Sigmoid colon (tissue), 4 donors: ENCODE measurements at regions not wholly inside any gene's neighbourhood (a gene's known extent, or its start where the extent isn't known, plus 50 kb on each side); places are given as distances from the start of the nearest gene placed in this dataset.

Experiments used
- POLR2A ChIP-seq, 2 donors: fragments of 450-650 bp; IDR thresholded peaks; one replicate each; pipeline ENCODE4 v1.6.1; 2016; ENCODE audit warnings: antibody characterized with exemption in 2 of 2, mild to moderate bottlenecking in 2 of 2, moderate library complexity in 2 of 2
- POLR2AphosphoS5 ChIP-seq, 4 donors: sonication (generic); formaldehyde crosslinking; IDR thresholded peaks; one replicate each; pipeline ENCODE4 v1.6.1; 2017; ENCODE audit warnings: antibody characterized with exemption in 4 of 4
- TF ChIP-seq, protein P1 (sequence below), 4 experiments: fragments of 450-650 bp in 3 of 4; fragments of 200-600 bp in 1 of 4; IDR thresholded peaks; one replicate each; pipeline ENCODE4 v1.5.1; 2016 to 2019; ENCODE audit warnings: antibody characterized with exemption in 4 of 4, mild to moderate bottlenecking in 3 of 4, moderate library complexity in 2 of 4

DNA sequence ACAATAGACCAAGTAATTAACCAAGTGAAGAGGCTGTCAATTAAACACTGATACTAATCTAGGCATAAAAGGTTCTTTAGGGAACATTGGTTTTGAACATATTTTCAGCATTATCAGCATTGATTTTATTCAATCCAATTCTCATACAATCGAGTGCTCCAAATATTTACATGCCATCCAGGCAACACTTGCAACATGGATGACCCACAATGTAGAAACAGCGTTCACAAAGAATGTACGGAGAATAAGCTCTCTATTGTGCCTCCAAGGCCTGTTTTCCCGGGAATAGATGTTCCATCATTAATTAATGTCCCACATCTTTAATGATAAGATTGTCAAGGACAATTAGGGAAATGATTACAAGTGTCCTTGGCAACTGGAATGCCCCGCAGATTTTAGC lies 117.4 kb downstream of the RFX6 start:
- TF ChIP-seq, protein P1, sequence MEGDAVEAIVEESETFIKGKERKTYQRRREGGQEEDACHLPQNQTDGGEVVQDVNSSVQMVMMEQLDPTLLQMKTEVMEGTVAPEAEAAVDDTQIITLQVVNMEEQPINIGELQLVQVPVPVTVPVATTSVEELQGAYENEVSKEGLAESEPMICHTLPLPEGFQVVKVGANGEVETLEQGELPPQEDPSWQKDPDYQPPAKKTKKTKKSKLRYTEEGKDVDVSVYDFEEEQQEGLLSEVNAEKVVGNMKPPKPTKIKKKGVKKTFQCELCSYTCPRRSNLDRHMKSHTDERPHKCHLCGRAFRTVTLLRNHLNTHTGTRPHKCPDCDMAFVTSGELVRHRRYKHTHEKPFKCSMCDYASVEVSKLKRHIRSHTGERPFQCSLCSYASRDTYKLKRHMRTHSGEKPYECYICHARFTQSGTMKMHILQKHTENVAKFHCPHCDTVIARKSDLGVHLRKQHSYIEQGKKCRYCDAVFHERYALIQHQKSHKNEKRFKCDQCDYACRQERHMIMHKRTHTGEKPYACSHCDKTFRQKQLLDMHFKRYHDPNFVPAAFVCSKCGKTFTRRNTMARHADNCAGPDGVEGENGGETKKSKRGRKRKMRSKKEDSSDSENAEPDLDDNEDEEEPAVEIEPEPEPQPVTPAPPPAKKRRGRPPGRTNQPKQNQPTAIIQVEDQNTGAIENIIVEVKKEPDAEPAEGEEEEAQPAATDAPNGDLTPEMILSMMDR (IDR thresholded peaks at IDR 0.05), result no peak
- TF ChIP-seq POLR2A (IDR thresholded peaks at IDR 0.05), result no peak
- TF ChIP-seq POLR2AphosphoS5 (IDR thresholded peaks at IDR 0.05), result no peak
